Colonic mucosa (tissue), 4 donors: ENCODE measurements at regions not wholly inside any gene's neighbourhood (a gene's known extent, or its start where the extent isn't known, plus 50 kb on each side); places are given as distances from the start of the nearest gene placed in this dataset.

Experiments used
- DNase-seq: peaks from one replicate; pipeline ENCODE4 v3.0.0-alpha.2; 2020
- H3K27ac ChIP-seq: fragments of 200-600 bp; one replicate; pipeline ENCODE4 v1.8.0; 2021
- H3K27me3 ChIP-seq: fragments of 200-600 bp; one replicate; pipeline ENCODE4 v1.8.0; 2021
- H3K36me3 ChIP-seq: fragments of 200-600 bp; one replicate; pipeline ENCODE4 v1.8.0; 2021
- H3K4me1 ChIP-seq: fragments of 200-600 bp; one replicate; pipeline ENCODE4 v1.8.0; 2021; ENCODE audit warnings: mild to moderate bottlenecking
- H3K4me3 ChIP-seq: fragments of 200-600 bp; one replicate; pipeline ENCODE4 v1.8.0; 2021
- H3K9ac ChIP-seq, 2 donors: one replicate each; pipeline ENCODE4 v1.7.0; 2013; ENCODE audit warnings: control low read depth in 2 of 2, low read depth in 2 of 2, low read length in 2 of 2
- H3K9me3 ChIP-seq: fragments of 200-600 bp; one replicate; pipeline ENCODE4 v1.8.0; 2021
- intact Hi-C: fragments of 100-400 bp; cut with DNase I; formaldehyde crosslinking; loops from one replicate; pipeline ENCODE4 v1.14.1; 2022
- TF ChIP-seq, protein P1 (sequence below): fragments of 200-600 bp; IDR thresholded peaks from one replicate; pipeline ENCODE4 v1.8.0; 2022; ENCODE audit warnings: antibody characterized with exemption, mild to moderate bottlenecking
- donor health status: healthy.
- donor health status: DM: no; HTN: no; CAD: no.
- donor health status: DM: no; HTN: no; CAD: no.

DNA sequence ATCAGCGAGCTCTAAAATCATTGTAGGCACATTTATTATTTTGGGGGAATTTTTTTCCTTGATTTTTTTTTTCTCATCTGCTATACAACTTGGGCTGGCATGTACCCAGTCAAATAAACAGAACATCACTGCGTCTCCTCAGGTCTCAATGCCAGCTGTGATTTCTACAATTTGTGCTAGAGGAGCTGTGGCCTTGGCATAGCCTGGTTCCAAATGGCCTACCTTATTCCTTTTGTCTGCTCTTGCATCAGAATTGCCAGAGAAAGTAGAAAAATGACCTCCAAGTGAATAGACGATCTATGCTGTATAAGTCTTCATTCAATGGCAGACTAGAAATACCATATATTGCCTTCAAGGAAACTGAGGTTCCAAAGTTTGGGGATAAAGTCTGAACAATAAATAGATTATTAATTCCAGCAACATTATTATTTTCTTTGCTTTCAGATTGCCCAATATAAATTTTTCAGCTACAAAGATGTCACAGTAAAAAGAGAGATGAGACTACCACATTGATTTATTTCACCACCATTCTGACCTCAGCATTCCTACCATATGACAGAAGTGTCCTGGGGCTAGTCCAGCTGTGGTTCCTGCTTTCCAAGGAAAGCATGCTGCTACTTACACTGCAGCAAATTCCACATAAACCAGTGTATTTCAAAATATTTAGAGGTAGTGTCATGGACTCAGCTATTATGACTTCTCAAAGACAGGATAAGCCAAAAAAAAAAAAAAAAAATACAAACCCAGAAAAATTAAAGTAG, 493.9 kb upstream of the ZNF385D start:
- H3K27ac ChIP-seq, result no peak overlapping the region
- intact Hi-C loops, result no loop called here
- H3K4me1 ChIP-seq, result no peaks in the 10 kb centered on the region
- H3K36me3 ChIP-seq, result no peaks in the 10 kb centered on the region
- no peak overlapping the region for H3K9ac ChIP-seq
- DNase-seq, result no peak
- no peak overlapping the region for H3K4me3 ChIP-seq
- H3K9me3 ChIP-seq, result no peaks in the 10 kb centered on the region
- TF ChIP-seq, protein P1, sequence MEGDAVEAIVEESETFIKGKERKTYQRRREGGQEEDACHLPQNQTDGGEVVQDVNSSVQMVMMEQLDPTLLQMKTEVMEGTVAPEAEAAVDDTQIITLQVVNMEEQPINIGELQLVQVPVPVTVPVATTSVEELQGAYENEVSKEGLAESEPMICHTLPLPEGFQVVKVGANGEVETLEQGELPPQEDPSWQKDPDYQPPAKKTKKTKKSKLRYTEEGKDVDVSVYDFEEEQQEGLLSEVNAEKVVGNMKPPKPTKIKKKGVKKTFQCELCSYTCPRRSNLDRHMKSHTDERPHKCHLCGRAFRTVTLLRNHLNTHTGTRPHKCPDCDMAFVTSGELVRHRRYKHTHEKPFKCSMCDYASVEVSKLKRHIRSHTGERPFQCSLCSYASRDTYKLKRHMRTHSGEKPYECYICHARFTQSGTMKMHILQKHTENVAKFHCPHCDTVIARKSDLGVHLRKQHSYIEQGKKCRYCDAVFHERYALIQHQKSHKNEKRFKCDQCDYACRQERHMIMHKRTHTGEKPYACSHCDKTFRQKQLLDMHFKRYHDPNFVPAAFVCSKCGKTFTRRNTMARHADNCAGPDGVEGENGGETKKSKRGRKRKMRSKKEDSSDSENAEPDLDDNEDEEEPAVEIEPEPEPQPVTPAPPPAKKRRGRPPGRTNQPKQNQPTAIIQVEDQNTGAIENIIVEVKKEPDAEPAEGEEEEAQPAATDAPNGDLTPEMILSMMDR, result no peak
- no peaks in the 10 kb centered on the region for H3K27me3 ChIP-seq

GRCh38 chr3:22245811-22246583, 495.0 kb upstream of the ZNF385D start:
- H3K9ac ChIP-seq, result no peak overlapping the region
- H3K9me3 ChIP-seq, result no peaks in the 10 kb centered on the region
- no peak for DNase-seq
- H3K27ac ChIP-seq, result no peak overlapping the region
- TF ChIP-seq, protein P1, result no peak
- no peaks in the 10 kb centered on the region for H3K36me3 ChIP-seq
- intact Hi-C loops, result no loop called here
- no peaks in the 10 kb centered on the region for H3K27me3 ChIP-seq
- H3K4me3 ChIP-seq, result no peak overlapping the region
- no peaks in the 10 kb centered on the region for H3K4me1 ChIP-seq

DNA sequence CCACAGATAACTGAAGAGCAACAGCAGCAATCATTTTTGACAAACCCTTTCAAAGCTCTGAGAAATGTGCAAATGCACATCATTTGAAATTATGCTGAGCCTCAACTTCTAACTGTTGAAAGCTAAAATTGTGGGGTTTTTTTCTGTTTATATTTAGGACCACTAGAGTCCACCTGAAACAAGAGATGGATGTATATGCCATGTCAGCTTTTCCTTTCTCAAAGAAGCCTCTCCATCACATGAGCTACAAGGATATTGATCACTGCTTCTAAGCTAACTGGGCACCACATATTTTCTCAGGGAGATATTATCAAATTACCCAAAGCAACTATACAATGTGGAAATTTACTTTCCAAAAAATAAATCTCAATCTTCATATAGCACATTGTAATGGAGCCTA, 498.6 kb upstream of the ZNF385D start:
- intact Hi-C loops, result no loop called here

DNA sequence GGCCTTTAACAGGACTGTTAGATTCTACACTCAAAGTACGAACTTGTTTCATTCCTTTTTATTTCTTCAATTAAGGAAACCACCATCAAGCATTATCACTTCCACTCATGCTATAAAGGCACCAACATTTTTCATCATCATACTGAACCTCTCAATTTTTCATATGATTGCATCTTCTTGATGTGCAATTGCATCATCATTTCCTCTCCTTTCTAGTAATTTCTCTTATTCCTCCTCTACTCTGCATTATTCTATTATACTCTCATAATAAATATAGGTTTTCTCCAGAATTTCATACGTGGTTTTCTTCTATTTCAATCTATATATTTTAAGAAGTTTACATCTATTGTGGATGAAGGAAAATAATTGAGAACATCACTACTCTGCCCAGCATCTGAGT, 506.2 kb upstream of the ZNF385D start:
- Histone ChIP-seq H3K4me1 (no peaks in the 10 kb centered on the region), H3K9ac (no peak overlapping the region), H3K27me3 (no peaks in the 10 kb centered on the region), H3K4me3 (no peak overlapping the region), H3K27ac (no peak overlapping the region), H3K36me3 (no peaks in the 10 kb centered on the region), H3K9me3 (no peaks in the 10 kb centered on the region)
- DNase-seq, result no peak
- intact Hi-C loops, result no loop called here
- TF ChIP-seq, protein P1, result no peak

More for the DNA sequence above, 498.6 kb upstream of the ZNF385D start:
- Histone ChIP-seq H3K4me3 (no peak overlapping the region), H3K36me3 (no peaks in the 10 kb centered on the region), H3K27me3 (no peaks in the 10 kb centered on the region), H3K4me1 (no peaks in the 10 kb centered on the region), H3K9me3 (no peaks in the 10 kb centered on the region), H3K9ac (no peak overlapping the region), H3K27ac (no peak overlapping the region)
- TF ChIP-seq, protein P1, result no peak
- DNase-seq, result no peak

- DNase-seq, result no peak
- no peaks in the 10 kb centered on the region for H3K27me3 ChIP-seq
- TF ChIP-seq, protein P1, result no peak
- no peaks in the 10 kb centered on the region for H3K4me1 ChIP-seq
- no peaks in the 10 kb centered on the region for H3K36me3 ChIP-seq
- H3K9me3 ChIP-seq, result no peaks in the 10 kb centered on the region
- H3K4me3 ChIP-seq, result no peak overlapping the region
- no peak overlapping the region for H3K27ac ChIP-seq
- intact Hi-C loops, result no loop called here
- no peak overlapping the region for H3K9ac ChIP-seq
Measured at GRCh38 chr3:22262386-22262785, 511.4 kb upstream of the ZNF385D start.
